ENCODE measurements at regions not wholly inside any gene's neighbourhood (a gene's known extent, or its start where the extent isn't known, plus 50 kb on each side); places are given as distances from the start of the nearest gene placed in this dataset.
A peak's percentile ranks its signal among the peaks of the same experiment; 100 is the strongest.

GRCh38 chr12:114747012-114747858 lies 63.3 kb upstream of the TBX3 start:
- peak; percentile 54 for DNase-seq (ENCODE audit: low spot score)

- DNase-seq (ENCODE audit: low spot score), result no peak
These were observed 62.5 kb upstream of the TBX3 start for GRCh38 chr12:114746297-114747011.

GRCh38 chr12:114744691-114745090 lies 60.7 kb upstream of the TBX3 start:
- DNase-seq (ENCODE audit: low spot score), result no peak

- DNase-seq (ENCODE audit: low spot score), result no peak
These were observed 60.3 kb upstream of the TBX3 start for GRCh38 chr12:114744285-114744684.

GRCh38 chr12:114743799-114744198 lies 59.8 kb upstream of the TBX3 start:
- no peak for DNase-seq (ENCODE audit: low spot score)

- no peak for DNase-seq (ENCODE audit: low spot score)
These were observed 59.3 kb upstream of the TBX3 start for GRCh38 chr12:114743289-114743688.

- DNase-seq (ENCODE audit: low spot score), result peak; percentile 79
These were observed 58.4 kb upstream of the TBX3 start for GRCh38 chr12:114742363-114742762.

GRCh38 chr12:114741940-114742339 lies 58.0 kb upstream of the TBX3 start:
- no peak for DNase-seq (ENCODE audit: low spot score)

- no peak for DNase-seq (ENCODE audit: low spot score)
These were observed 56.5 kb upstream of the TBX3 start for GRCh38 chr12:114740448-114740847.

GRCh38 chr12:114738460-114739184 lies 54.6 kb upstream of the TBX3 start:
- DNase-seq (ENCODE audit: low spot score), result no peak

- DNase-seq (ENCODE audit: low spot score), result no peak
These were observed 51.9 kb upstream of the TBX3 start for GRCh38 chr12:114735680-114736374.

GRCh38 chr12:114735011-114735410 lies 51.0 kb upstream of the TBX3 start:
- DNase-seq (ENCODE audit: low spot score), result no peak

- no peak for DNase-seq (ENCODE audit: low spot score)
These were observed 49.9 kb upstream of the TBX3 start for GRCh38 chr12:114733919-114734318.

Small RNA genes in the stretch of these regions (small RNA-seq; reads per million reads assigned to genes)
- gene AC009804.1 (0 reads per million in 2 experiments), gene RF00275 (0 reads per million in 2 experiments), gene RF00443 (0 to 0.03 reads per million in 2 experiments), gene RN7SL865P (0 to 0.04 reads per million in 2 experiments)
